MM.1S (cell line): ENCODE measurements at regions not wholly inside any gene's neighbourhood (a gene's known extent, or its start where the extent isn't known, plus 50 kb on each side); places are given as distances from the start of the nearest gene placed in this dataset.

Experiments used
- EZH2 ChIP-seq: fragments of 300-600 bp; sonication (generic); optimal IDR thresholded peaks from 2 replicates; pipeline ENCODE3; 2017; ENCODE audit warnings: low read depth, mild to moderate bottlenecking, antibody characterized with exemption, low read length, mixed read lengths
- TF ChIP-seq, protein P1 (sequence below): fragments of 300-600 bp; sonication (generic); IDR thresholded peaks from 2 replicates; pipeline ENCODE4 v1.5.1; 2016; ENCODE audit warnings: antibody characterized with exemption, low read length, mixed read lengths

DNA sequence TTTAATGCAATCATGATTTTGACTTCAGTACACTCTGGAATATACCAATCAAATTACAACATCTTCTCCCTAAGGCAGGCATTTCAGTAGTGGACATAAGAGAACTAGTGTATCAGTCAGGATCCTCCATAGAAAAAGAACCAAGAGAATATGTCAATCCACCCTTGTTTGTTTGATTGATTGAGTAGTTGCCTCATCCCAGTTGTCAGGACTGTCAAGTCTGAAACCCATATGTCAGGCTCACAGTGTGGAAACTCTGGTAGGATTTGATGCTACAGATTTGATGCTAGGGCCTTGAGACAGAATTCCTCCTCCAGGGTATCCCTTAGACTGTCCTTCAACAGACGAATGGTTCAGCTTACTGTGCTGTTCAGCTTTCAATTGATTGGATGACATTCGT, 375.0 kb downstream of the ETS1 start:
- TF ChIP-seq, protein P1, sequence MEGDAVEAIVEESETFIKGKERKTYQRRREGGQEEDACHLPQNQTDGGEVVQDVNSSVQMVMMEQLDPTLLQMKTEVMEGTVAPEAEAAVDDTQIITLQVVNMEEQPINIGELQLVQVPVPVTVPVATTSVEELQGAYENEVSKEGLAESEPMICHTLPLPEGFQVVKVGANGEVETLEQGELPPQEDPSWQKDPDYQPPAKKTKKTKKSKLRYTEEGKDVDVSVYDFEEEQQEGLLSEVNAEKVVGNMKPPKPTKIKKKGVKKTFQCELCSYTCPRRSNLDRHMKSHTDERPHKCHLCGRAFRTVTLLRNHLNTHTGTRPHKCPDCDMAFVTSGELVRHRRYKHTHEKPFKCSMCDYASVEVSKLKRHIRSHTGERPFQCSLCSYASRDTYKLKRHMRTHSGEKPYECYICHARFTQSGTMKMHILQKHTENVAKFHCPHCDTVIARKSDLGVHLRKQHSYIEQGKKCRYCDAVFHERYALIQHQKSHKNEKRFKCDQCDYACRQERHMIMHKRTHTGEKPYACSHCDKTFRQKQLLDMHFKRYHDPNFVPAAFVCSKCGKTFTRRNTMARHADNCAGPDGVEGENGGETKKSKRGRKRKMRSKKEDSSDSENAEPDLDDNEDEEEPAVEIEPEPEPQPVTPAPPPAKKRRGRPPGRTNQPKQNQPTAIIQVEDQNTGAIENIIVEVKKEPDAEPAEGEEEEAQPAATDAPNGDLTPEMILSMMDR = no peak
- no peak for TF ChIP-seq EZH2
